Hepatocyte (in vitro differentiated cells): ENCODE measurements at regions not wholly inside any gene's neighbourhood (a gene's known extent, or its start where the extent isn't known, plus 50 kb on each side); places are given as distances from the start of the nearest gene placed in this dataset.

Experiments
- EZH2 ChIP-seq: fragments of 200-600 bp; sonication (generic); IDR thresholded peaks from 2 replicates; pipeline ENCODE4 v1.6.1; 2016; ENCODE audit warnings: antibody characterized with exemption, mild to moderate bottlenecking, borderline replicate concordance
- EZH2phosphoT487 ChIP-seq: fragments of 200-600 bp; sonication (generic); IDR thresholded peaks from one replicate; pipeline ENCODE4 v1.6.1; 2018; ENCODE audit warnings: antibody characterized with exemption, mild to moderate bottlenecking, low read depth, moderate library complexity; ENCODE audit not compliant: unreplicated experiment, severe bottlenecking
- TF ChIP-seq, protein P1 (sequence below): fragments of 200-600 bp; sonication (generic); IDR thresholded peaks from 2 replicates; pipeline ENCODE4 v1.5.1; 2016; ENCODE audit warnings: antibody characterized with exemption, mild to moderate bottlenecking; ENCODE audit not compliant: poor library complexity

DNA sequence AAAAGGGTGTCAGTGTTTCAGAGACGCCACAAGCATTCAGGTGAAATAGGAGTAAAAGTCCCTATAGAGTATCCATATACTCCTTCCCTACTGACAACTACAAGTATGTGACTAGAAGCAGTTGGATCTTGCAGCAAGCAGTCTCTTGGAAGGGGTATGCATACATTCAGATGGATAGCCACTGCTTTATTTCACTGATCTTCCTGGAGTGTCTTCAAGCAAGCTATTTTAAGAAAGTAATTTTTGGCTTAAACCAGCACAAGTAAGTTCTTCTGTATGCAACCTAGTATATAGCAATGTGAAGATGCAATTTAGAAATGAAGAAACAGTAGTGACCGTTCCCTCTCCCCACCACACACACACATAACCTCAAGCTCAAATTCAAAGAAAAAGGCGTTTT lies 446.8 kb upstream of the CDH18 start:
- TF ChIP-seq EZH2phosphoT487 (no peak), EZH2 (no peak)
- TF ChIP-seq, protein P1, sequence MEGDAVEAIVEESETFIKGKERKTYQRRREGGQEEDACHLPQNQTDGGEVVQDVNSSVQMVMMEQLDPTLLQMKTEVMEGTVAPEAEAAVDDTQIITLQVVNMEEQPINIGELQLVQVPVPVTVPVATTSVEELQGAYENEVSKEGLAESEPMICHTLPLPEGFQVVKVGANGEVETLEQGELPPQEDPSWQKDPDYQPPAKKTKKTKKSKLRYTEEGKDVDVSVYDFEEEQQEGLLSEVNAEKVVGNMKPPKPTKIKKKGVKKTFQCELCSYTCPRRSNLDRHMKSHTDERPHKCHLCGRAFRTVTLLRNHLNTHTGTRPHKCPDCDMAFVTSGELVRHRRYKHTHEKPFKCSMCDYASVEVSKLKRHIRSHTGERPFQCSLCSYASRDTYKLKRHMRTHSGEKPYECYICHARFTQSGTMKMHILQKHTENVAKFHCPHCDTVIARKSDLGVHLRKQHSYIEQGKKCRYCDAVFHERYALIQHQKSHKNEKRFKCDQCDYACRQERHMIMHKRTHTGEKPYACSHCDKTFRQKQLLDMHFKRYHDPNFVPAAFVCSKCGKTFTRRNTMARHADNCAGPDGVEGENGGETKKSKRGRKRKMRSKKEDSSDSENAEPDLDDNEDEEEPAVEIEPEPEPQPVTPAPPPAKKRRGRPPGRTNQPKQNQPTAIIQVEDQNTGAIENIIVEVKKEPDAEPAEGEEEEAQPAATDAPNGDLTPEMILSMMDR, result no peak
